ENCODE measurements at regions not wholly inside any gene's neighbourhood (a gene's known extent, or its start where the extent isn't known, plus 50 kb on each side); places are given as distances from the start of the nearest gene placed in this dataset.
"Not testable (repeated sequence)": the region's sequence is repeated elsewhere in the genome, so short reads cannot be mapped to it uniquely, and the experiment has no call there.

DNA sequence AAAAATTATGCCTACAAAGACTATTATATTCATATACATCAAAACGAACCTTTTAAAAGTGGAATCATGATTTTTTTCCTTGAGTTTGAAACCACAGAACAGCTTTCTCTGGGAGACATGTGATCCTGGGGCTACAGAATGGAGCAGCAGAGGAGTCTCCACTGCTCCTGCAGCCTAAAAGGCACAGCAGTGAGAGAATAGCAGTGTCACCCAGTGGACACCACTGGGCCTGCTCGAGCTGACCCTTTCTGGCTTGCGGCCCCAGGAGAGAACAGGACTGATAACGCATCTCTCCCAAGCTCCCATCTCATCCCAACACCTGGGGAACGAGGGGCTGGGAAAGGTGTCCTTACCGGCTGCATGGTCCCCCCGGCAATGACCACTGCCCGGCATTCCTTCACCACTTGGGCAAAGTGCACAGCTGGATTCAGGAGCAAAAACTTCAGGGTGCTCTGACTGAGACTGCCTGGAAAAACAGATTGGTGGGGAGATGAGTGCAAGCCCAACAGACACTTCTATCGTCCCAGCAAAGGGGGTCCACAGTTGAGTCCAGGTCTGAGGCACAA lies 183.5 kb downstream of the KLRB1 start:
- not testable (repeated sequence) for H3K9me3 Mint-ChIP-seq (ENCODE audit: unreplicated experiment)

DNA sequence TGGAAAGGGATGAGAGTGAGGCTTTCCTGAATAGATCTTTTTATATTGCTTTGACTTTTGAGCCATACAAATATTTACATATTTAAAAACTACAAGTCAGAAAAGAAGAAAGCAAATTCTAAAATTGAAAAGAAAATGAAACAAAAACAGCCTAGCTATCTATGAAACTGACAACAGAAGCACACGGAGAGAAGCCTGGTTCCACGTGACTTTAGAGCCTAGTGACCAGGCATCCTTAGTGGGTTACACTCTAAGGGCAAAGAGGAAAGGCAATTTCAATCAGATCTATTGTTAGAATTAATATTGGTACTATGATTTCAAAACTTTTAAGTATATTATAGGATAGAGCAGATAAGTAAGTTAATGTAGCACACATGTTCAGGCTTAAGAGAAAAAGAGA lies 185.0 kb downstream of the KLRB1 start:
- not testable (repeated sequence) for H3K4me1 Mint-ChIP-seq (ENCODE audit: low read depth, unreplicated experiment); H3K27me3 Mint-ChIP-seq (ENCODE audit: unreplicated experiment); H3K27ac Mint-ChIP-seq (ENCODE audit: unreplicated experiment); H3K4me3 Mint-ChIP-seq (ENCODE audit: unreplicated experiment); DNase-seq; H3K36me3 Mint-ChIP-seq (ENCODE audit: unreplicated experiment); H3K9me3 Mint-ChIP-seq (ENCODE audit: unreplicated experiment)

More for the DNA sequence above, 183.5 kb downstream of the KLRB1 start:
- H3K27ac Mint-ChIP-seq (ENCODE audit: unreplicated experiment); H3K36me3 Mint-ChIP-seq (ENCODE audit: unreplicated experiment); H3K4me3 Mint-ChIP-seq (ENCODE audit: unreplicated experiment); DNase-seq; H3K4me1 Mint-ChIP-seq (ENCODE audit: low read depth, unreplicated experiment); H3K27me3 Mint-ChIP-seq (ENCODE audit: unreplicated experiment): not testable (repeated sequence)

DNA sequence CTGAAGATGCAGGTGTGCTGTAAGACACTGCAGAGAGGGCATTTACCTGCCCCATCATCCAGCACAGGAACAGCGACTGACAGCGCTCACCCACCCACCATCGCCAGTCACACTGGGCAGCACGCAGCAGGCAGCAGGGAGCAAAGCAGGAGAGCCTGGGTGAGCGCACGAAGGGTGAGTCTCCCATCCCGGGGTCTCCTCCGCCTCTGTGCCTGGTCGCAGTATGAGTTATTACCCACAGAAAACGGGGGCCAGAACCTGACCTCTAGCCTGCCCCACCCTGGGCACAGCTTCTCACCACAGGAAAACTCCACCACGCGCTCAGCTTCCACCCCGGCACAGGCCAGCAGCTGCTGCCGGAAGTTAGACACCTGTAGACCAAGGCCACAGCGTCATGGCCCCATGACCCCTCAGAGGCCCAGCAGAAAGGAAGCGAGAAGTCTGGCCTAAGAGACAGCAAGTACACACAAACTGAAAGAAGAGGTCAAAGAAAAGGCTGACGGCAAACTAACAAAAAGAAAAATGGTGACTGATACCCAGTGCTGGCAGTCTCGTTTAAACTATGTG lies 186.1 kb downstream of the KLRB1 start:
- H3K27me3 Mint-ChIP-seq (ENCODE audit: unreplicated experiment); H3K4me1 Mint-ChIP-seq (ENCODE audit: low read depth, unreplicated experiment); DNase-seq: not testable (repeated sequence)

DNA sequence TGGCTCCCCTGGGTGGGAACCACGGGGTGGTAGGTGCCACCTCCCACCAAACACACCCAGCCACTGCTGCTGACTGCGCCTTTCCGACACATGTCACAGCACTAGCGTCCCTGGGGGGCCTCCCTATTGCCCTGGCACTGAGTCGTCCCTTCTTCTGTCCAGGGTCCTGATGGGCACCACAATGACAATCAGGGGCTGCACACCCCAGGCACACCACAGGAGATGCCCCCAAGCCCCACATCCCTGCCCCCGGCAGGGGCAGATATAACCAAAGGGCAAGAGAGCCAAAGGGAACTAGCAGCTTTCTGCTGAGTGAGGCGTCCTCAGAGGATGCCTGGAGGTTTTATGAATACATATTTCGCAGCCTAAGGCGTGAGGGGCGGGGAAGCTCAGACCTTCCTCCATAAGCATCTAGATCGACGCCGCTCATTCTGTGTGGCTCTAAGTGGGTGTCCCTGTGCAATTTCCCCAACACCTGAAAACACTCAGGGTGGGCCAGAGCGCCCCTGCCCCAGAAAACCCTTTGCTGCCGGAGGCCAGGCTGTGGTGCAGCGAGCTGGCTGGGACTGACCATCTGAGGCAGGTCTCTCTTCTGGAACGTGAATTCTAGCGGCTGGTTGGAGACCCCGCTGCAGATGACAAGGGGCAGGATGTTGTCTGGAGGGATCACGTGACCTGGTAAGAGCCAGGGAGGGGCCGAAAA lies 186.7 kb downstream of the KLRB1 start:
- H3K9me3 Mint-ChIP-seq (ENCODE audit: unreplicated experiment); H3K27ac Mint-ChIP-seq (ENCODE audit: unreplicated experiment); DNase-seq; H3K36me3 Mint-ChIP-seq (ENCODE audit: unreplicated experiment); H3K27me3 Mint-ChIP-seq (ENCODE audit: unreplicated experiment); H3K4me1 Mint-ChIP-seq (ENCODE audit: low read depth, unreplicated experiment); H3K4me3 Mint-ChIP-seq (ENCODE audit: unreplicated experiment): not testable (repeated sequence)

More for the DNA sequence above, 186.1 kb downstream of the KLRB1 start:
- H3K36me3 Mint-ChIP-seq (ENCODE audit: unreplicated experiment); H3K9me3 Mint-ChIP-seq (ENCODE audit: unreplicated experiment); H3K27ac Mint-ChIP-seq (ENCODE audit: unreplicated experiment); H3K4me3 Mint-ChIP-seq (ENCODE audit: unreplicated experiment): not testable (repeated sequence)

DNA sequence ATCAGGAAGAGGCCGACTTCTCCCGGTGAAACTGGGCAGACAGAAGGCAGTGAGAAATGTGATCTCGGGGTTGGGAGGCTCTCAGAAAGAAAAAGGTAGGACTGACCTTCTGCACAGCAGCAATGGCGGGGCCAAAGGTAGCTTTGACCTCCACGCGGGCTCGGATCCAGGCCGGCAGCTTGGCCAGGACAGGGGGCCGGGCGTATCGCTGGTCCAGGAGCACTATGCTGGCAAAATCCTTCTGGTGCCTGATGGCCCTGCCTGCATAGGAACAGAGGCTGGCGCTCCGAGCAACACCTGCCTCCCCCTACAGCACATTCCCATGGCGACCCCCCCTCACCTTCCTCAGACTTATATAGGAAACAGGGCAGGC lies 189.1 kb downstream of the KLRB1 start:
- not testable (repeated sequence) for DNase-seq; H3K27me3 Mint-ChIP-seq (ENCODE audit: unreplicated experiment); H3K27ac Mint-ChIP-seq (ENCODE audit: unreplicated experiment); H3K4me3 Mint-ChIP-seq (ENCODE audit: unreplicated experiment); H3K9me3 Mint-ChIP-seq (ENCODE audit: unreplicated experiment); H3K4me1 Mint-ChIP-seq (ENCODE audit: low read depth, unreplicated experiment); H3K36me3 Mint-ChIP-seq (ENCODE audit: unreplicated experiment)

DNA sequence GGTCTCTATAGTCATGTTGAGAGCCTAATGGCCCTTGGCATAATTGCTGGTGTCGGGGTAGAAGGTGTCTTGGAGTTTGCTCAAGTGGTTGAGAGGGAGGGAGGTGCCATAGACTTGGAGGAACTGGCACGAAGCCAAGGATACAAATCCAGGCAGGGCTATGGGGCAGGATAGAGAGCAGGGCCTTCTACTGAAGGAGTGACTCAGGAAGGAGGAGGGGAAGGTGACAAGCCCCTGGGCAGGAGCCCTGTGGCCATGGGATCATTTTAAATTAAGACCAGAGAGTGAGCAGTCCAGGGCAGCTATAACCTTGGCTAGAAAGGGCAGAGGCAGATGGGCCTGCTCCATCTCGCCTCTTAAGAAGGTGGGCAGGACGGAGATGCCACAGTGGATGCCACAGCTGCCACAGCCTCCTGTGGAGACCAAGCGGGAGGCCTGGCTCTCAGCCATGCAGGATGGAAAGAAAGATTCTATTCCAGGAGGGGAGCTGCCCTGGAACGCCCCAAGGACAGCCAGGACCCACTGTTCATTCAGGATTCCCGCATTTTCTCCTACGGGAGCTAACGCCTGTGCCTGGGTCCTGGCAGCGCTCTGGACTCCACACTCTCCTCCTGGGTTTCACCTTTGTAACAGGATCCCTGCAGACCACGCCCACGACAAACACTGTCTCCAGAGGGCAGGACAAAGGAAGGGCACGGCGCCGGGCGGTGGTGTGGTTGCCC lies 189.6 kb downstream of the KLRB1 start:
- DNase-seq; H3K27me3 Mint-ChIP-seq (ENCODE audit: unreplicated experiment); H3K36me3 Mint-ChIP-seq (ENCODE audit: unreplicated experiment); H3K9me3 Mint-ChIP-seq (ENCODE audit: unreplicated experiment); H3K27ac Mint-ChIP-seq (ENCODE audit: unreplicated experiment); H3K4me3 Mint-ChIP-seq (ENCODE audit: unreplicated experiment); H3K4me1 Mint-ChIP-seq (ENCODE audit: low read depth, unreplicated experiment): not testable (repeated sequence)

DNA sequence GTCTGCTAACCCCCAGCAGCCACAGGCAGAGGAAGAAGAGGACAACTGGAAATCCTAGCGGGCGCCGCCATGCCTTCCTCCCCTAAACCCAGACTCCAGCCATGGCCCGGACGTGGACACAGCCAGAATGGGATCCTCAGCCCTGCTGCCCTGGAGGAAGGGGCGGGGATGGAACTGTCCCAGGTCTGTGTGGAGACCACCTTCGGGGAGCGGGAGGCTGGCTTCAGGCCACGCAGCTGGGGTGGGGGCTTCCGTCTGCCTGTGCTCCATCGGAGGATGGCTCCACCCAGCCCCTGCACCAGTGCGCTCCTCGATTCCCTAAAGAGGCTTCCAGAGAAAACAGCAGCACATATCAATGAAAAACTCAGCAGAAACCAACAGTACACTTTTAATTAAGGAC lies 190.4 kb downstream of the KLRB1 start:
- not testable (repeated sequence) for H3K36me3 Mint-ChIP-seq (ENCODE audit: unreplicated experiment); H3K27ac Mint-ChIP-seq (ENCODE audit: unreplicated experiment); H3K4me3 Mint-ChIP-seq (ENCODE audit: unreplicated experiment); H3K27me3 Mint-ChIP-seq (ENCODE audit: unreplicated experiment); H3K4me1 Mint-ChIP-seq (ENCODE audit: low read depth, unreplicated experiment); DNase-seq; H3K9me3 Mint-ChIP-seq (ENCODE audit: unreplicated experiment)

DNA sequence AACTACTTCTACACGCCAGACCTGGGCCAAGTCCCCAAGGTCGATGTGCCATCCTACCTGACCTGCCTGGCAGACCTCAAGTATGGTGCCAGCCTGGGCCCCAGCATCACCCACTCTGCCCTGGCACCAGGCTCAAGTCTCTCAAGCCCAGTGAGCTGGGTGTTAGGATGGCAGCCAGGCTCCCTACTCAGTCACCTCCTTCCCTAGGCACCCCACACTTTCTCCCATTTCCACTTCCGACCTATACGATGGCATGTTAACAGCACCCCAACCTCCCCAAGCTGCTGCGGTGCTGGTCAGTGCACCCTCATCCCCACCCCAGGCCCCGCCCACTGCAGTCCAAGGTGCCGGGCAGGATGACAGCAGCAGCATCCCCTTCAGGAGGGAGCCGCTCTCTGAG lies 191.4 kb downstream of the KLRB1 start:
- H3K4me3 Mint-ChIP-seq (ENCODE audit: unreplicated experiment); H3K9me3 Mint-ChIP-seq (ENCODE audit: unreplicated experiment); H3K27me3 Mint-ChIP-seq (ENCODE audit: unreplicated experiment); DNase-seq; H3K36me3 Mint-ChIP-seq (ENCODE audit: unreplicated experiment); H3K4me1 Mint-ChIP-seq (ENCODE audit: low read depth, unreplicated experiment); H3K27ac Mint-ChIP-seq (ENCODE audit: unreplicated experiment): not testable (repeated sequence)

DNA sequence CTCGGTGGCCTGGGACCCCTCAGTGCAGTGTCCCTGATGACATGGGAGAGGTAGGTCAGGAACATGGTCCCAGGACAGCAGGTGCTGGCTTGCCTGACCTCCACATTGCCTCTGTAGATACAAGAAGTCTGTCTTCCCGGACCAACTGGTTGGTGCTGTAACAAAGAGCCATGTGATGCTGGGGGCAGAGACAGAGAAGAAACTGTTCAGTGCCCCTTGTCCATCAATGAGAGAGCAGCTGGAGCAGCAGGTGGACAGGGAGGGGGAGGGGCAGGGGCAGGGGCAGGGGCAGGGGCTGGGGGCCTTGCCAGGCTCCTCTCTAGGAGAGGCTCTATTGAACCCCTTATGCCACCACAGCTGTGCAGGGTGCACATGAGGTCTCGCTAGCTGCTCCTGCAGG lies 191.8 kb downstream of the KLRB1 start:
- not testable (repeated sequence) for DNase-seq; H3K27me3 Mint-ChIP-seq (ENCODE audit: unreplicated experiment); H3K4me3 Mint-ChIP-seq (ENCODE audit: unreplicated experiment); H3K36me3 Mint-ChIP-seq (ENCODE audit: unreplicated experiment); H3K27ac Mint-ChIP-seq (ENCODE audit: unreplicated experiment); H3K9me3 Mint-ChIP-seq (ENCODE audit: unreplicated experiment); H3K4me1 Mint-ChIP-seq (ENCODE audit: low read depth, unreplicated experiment)

DNA sequence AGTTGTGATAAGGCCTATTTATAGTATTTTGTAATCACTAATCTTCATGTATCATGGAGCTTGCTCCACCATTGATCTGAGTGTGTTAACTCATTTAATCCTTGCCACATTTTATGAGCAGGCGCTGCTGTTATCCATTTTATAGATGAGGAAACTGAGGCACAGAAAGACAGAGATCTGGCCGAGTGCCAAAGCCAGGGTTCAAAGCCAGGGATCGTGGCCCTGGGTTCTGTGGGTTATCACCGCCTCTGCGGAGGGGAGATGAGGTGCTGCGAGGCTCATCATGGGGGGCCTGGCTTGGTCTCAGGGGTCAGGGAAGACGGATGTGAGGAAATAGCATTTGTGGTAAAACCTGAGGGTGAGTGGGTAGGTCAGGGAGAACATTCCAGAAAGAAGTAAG lies 193.9 kb downstream of the KLRB1 start:
- DNase-seq; H3K4me1 Mint-ChIP-seq (ENCODE audit: low read depth, unreplicated experiment); H3K9me3 Mint-ChIP-seq (ENCODE audit: unreplicated experiment); H3K4me3 Mint-ChIP-seq (ENCODE audit: unreplicated experiment); H3K27ac Mint-ChIP-seq (ENCODE audit: unreplicated experiment); H3K36me3 Mint-ChIP-seq (ENCODE audit: unreplicated experiment); H3K27me3 Mint-ChIP-seq (ENCODE audit: unreplicated experiment): not testable (repeated sequence)

DNA sequence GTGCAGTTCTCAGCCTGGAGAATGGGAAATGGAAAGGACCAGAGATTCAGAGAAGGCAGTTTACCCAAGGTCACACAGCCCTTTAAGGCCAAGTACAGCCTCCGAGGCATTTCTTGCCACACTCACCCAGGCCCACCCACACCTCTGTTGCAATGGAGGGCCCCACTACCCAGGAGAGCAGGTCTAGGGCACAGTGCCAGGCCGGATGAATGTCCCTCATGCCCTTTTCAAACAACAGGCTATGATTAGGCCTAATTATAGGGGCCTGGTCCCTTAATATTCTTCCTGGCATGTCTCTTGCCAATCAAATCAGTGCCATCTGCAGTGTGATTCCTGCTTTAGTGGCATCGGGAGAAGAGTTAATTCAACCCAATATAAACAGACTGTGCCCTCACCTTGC lies 195.3 kb downstream of the KLRB1 start:
- H3K4me3 Mint-ChIP-seq (ENCODE audit: unreplicated experiment); H3K4me1 Mint-ChIP-seq (ENCODE audit: low read depth, unreplicated experiment); H3K27ac Mint-ChIP-seq (ENCODE audit: unreplicated experiment); H3K27me3 Mint-ChIP-seq (ENCODE audit: unreplicated experiment); DNase-seq; H3K36me3 Mint-ChIP-seq (ENCODE audit: unreplicated experiment); H3K9me3 Mint-ChIP-seq (ENCODE audit: unreplicated experiment): not testable (repeated sequence)

DNA sequence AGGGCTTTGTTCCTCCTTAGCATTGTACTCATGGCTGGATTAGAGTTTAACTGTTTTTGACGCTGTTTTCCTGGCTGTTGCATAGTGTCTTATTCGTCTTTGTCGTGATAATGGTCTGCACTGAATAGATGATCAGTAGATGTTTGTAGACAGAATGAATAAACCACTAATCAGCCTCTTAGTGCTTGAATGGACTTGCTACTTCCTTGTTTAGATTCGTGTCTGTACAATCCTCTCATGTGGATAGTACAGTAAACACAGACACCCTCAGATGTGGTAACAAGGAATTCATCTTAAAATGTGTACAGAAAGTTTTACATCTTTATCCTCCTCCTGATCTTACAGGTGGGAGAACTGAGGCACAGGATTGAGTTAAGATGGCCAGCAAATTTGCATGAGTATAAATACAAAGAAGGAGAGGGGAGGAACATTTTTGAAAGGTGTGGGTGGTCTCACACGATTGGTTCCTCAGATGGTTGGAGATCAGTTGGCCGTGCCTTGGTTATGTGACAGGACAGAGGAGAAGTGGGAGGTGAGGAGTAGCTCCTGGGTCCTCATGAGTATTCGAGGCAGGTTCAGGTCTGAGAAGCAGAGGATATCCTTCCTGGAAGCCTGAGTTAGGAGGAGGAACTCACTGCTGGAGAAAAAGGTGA lies 196.0 kb downstream of the KLRB1 start:
- H3K4me3 Mint-ChIP-seq (ENCODE audit: unreplicated experiment); H3K27ac Mint-ChIP-seq (ENCODE audit: unreplicated experiment); H3K9me3 Mint-ChIP-seq (ENCODE audit: unreplicated experiment); H3K27me3 Mint-ChIP-seq (ENCODE audit: unreplicated experiment); H3K36me3 Mint-ChIP-seq (ENCODE audit: unreplicated experiment); H3K4me1 Mint-ChIP-seq (ENCODE audit: low read depth, unreplicated experiment); DNase-seq: not testable (repeated sequence)

Measured in glutamatergic neuron (in vitro differentiated cells).